GM23248 (cell line): ENCODE measurements at regions not wholly inside any gene's neighbourhood (a gene's known extent, or its start where the extent isn't known, plus 50 kb on each side); places are given as distances from the start of the nearest gene placed in this dataset.

Experiments
- DNase-seq: peaks from one replicate; pipeline ENCODE4 v3.0.0-alpha.2; 2015
- H2AFZ ChIP-seq: fragments of 200-600 bp; sonication (generic); 2 replicates; pipeline ENCODE4 v1.6.1; 2016; ENCODE audit warnings: antibody characterized with exemption
- H3F3A ChIP-seq: fragments of 200-600 bp; sonication (generic); 2 replicates; pipeline ENCODE4 v1.6.1; 2016; ENCODE audit warnings: mild to moderate bottlenecking, antibody characterized with exemption, mixed run types; ENCODE audit not compliant: insufficient read depth
- H3K27ac ChIP-seq: fragments of 200-600 bp; sonication (generic); 2 replicates; pipeline ENCODE4 v1.5.1; 2016; ENCODE audit warnings: mild to moderate bottlenecking
- H3K27me3 ChIP-seq: fragments of 200-600 bp; sonication (generic); replicated peaks from 2 replicates; pipeline ENCODE4 v1.6.1; 2016; ENCODE audit warnings: mild to moderate bottlenecking; ENCODE audit not compliant: insufficient read depth
- H3K36me3 ChIP-seq: fragments of 200-600 bp; sonication (generic); 2 replicates; pipeline ENCODE4 v1.6.1; 2016; ENCODE audit warnings: low read depth, mild to moderate bottlenecking
- H3K4me1 ChIP-seq: fragments of 200-600 bp; sonication (generic); 2 replicates; pipeline ENCODE4 v1.6.1; 2016; ENCODE audit warnings: mild to moderate bottlenecking; ENCODE audit not compliant: insufficient read depth
- H3K4me2 ChIP-seq: fragments of 200-600 bp; sonication (generic); one replicate; pipeline ENCODE4 v1.6.1; 2016; ENCODE audit warnings: mild to moderate bottlenecking; ENCODE audit not compliant: unreplicated experiment
- H3K4me3 ChIP-seq: fragments of 200-600 bp; sonication (generic); 2 replicates; pipeline ENCODE4 v1.5.1; 2016; ENCODE audit warnings: mild to moderate bottlenecking
- H3K79me2 ChIP-seq: fragments of 200-600 bp; sonication (generic); 2 replicates; pipeline ENCODE4 v1.6.1; 2016; ENCODE audit warnings: mild to moderate bottlenecking; ENCODE audit not compliant: insufficient read depth
- H3K9ac ChIP-seq: fragments of 200-600 bp; sonication (generic); 2 replicates; pipeline ENCODE4 v1.6.1; 2016; ENCODE audit warnings: mild to moderate bottlenecking
- H3K9me2 ChIP-seq: fragments of 200-600 bp; sonication (generic); 2 replicates; pipeline ENCODE4 v1.6.1; 2016; ENCODE audit warnings: mixed run types, mild to moderate bottlenecking, moderate library complexity; ENCODE audit not compliant: insufficient read depth
- H3K9me3 ChIP-seq: fragments of 200-600 bp; sonication (generic); one replicate; pipeline ENCODE4 v1.6.1; 2017; ENCODE audit warnings: low read depth
- H4K20me1 ChIP-seq: fragments of 200-600 bp; sonication (generic); 2 replicates; pipeline ENCODE4 v1.6.0; 2016; ENCODE audit not compliant: insufficient read depth
- EZH2 ChIP-seq: fragments of 200-600 bp; sonication (generic); IDR thresholded peaks from 2 replicates; pipeline ENCODE4 v1.6.1; 2018; ENCODE audit warnings: antibody characterized with exemption, mild to moderate bottlenecking; ENCODE audit not compliant: insufficient read depth, poor library complexity, severe bottlenecking
- EZH2phosphoT487 ChIP-seq: fragments of 200-600 bp; sonication (generic); IDR thresholded peaks from 2 replicates; pipeline ENCODE4 v1.6.1; 2018; ENCODE audit warnings: antibody characterized with exemption, moderate library complexity, mild to moderate bottlenecking, low read depth; ENCODE audit not compliant: insufficient read depth
- WGBS, 2 experiments: methylation state at CpG; one replicate each; pipeline ENCODE4 v1.1.6; 2015 to 2017; ENCODE audit warnings: low lambda C conversion rate in 2 of 2, low coverage in 1 of 2; ENCODE audit errors: missing lambda C conversion rate in 2 of 2; 5-methylcytosine and 5-hydroxymethylcytosine counted together
- in situ Hi-C: fragments of 300-500 bp; cut with MboI; formaldehyde crosslinking; loops from 2 replicates; pipeline ENCODE4 v1.15.0; 2020

DNA sequence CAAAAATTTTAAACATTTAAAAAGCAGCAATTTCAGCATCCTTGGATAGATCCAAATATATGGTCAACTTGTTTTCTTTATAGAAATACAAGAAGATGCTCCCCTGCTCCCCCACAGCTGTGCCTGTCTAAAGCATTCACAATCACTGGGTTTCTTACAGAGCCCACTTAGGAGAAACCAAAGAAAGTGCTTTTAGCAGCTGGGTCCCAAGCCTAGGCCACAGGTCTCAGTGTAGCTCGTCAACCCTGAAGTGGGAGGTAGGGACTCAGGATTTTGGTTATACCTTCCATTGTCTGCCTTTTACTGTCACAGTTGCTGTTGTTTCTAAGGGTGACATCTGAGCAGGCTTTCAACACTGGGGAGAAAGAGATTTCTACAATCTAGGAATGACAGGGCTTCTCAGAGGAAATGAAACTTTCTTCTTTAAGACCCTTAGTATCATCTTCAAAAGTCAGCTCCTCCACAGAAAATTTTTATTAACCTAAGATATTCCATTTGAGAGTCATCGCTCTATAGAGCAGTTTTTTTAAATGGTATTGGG is 199.3 kb upstream of the CMC1 start:
- in situ Hi-C loops, result no loop called here
- Histone ChIP-seq H3K79me2 (no peaks in the 10 kb centered on the region), H3K9me3 (no peaks in the 10 kb centered on the region), H3K9ac (no peak overlapping the region), H3K36me3 (no peaks in the 10 kb centered on the region), H3K9me2 (no peaks in the 10 kb centered on the region), H3K4me2 (no peak overlapping the region), H3K27me3 (no peaks in the 10 kb centered on the region), H4K20me1 (no peaks in the 10 kb centered on the region), H3K4me3 (no peak overlapping the region), H3K27ac (no peak overlapping the region), H2AFZ (no peak overlapping the region), H3F3A (no peaks in the 10 kb centered on the region), H3K4me1 (no peaks in the 10 kb centered on the region)
- 34 to 46% methylated on average over 2 of the region's 2 CpGs for WGBS, 2 experiments
- TF ChIP-seq EZH2 (no peak), EZH2phosphoT487 (no peak)
- no peak for DNase-seq

DNA sequence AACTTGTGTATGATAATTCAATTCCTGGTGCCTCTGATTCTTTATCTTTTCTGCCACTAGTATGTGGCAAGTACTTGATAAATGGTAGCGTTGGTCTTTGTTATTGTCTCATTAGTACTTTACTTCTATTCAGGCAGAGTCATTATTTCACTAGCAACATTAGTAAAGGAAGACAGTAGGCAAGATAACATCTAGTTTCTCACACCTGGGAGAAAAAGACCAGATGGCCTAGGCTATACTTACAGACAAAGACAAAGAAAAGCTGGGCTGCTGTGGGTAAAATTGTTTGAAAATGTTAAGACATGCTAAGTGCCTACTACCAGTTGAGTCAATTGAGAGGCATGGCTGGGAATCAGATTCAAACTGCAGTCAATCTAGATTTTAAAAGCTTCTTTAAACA is 198.7 kb upstream of the CMC1 start:
- Histone ChIP-seq H3K79me2 (no peaks in the 10 kb centered on the region), H3K9ac (no peak overlapping the region), H3K4me3 (no peak overlapping the region), H3K27ac (no peak overlapping the region), H3K9me3 (no peaks in the 10 kb centered on the region), H3K36me3 (no peaks in the 10 kb centered on the region), H3K9me2 (no peaks in the 10 kb centered on the region), H3K4me2 (no peak overlapping the region), H4K20me1 (no peaks in the 10 kb centered on the region), H3F3A (no peaks in the 10 kb centered on the region), H2AFZ (no peak overlapping the region), H3K4me1 (no peaks in the 10 kb centered on the region), H3K27me3 (no peaks in the 10 kb centered on the region)
- no peak for DNase-seq
- WGBS, 2 experiments, result 50 to 67% methylated on average over 1 of the region's 1 CpG
- in situ Hi-C loops, result no loop called here
- TF ChIP-seq EZH2phosphoT487 (no peak), EZH2 (no peak)

DNA sequence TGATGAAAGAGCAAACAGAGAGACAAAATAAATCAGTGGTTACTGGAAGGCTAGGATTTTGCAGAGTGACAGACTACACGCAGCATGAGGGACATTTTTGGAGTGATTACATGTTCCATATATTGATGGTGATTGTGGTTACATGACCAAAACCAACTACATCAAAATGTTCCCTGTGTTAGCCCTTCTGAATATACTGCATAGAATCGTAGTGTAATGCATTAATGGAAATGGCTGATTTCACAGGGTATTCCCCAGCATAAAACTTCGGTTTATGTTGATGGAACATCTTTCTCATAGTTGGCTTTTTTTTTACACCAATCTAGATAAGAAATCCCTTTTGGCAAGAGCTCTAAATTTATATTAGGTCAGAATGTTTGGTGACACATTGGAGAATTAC is 191.3 kb upstream of the CMC1 start:
- Histone ChIP-seq H3K79me2 (no peaks in the 10 kb centered on the region), H3K9me3 (no peaks in the 10 kb centered on the region), H3K27me3 (no peaks in the 10 kb centered on the region), H3K9me2 (no peaks in the 10 kb centered on the region), H3K4me3 (no peak overlapping the region), H3K27ac (no peak overlapping the region), H4K20me1 (no peaks in the 10 kb centered on the region), H3K4me1 (peaks cover 40% of the 10 kb centered on the region), H2AFZ (no peak overlapping the region), H3K4me2 (peak overlapping the region; percentile 16), H3F3A (peaks cover 42% of the 10 kb centered on the region), H3K36me3 (no peaks in the 10 kb centered on the region), H3K9ac (no peak overlapping the region)
- no peak for TF ChIP-seq EZH2phosphoT487
- no peak for TF ChIP-seq EZH2
- WGBS, 2 experiments, result 88 to 95% methylated on average over 3 of the region's 3 CpGs
- in situ Hi-C loops, result no loop called here
- peak; percentile 23 for DNase-seq

DNA sequence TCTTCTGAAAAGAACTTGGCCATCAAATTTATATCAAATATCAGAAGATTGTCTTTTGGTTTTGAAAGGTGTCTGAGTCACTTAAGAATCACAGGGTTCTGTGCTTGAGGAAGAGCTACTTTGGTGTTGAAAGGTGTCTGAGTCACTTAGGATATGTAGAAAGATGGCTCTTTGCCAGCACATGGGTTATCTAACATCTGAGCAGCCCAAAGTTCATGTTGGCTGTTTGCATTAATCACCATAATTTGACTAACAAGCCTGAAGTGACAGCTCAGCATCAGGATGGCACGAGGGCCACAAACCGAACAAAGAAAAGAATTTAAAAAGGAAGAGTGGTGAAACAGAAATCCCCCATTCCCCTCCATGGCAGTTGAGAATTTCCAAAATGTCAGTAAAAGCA is 190.5 kb upstream of the CMC1 start:
- in situ Hi-C loops, result no loop called here
- Histone ChIP-seq H3K4me3 (no peak overlapping the region), H3K9ac (no peak overlapping the region), H3K27me3 (no peaks in the 10 kb centered on the region), H3K4me2 (peak overlapping the region; percentile 16), H3K79me2 (no peaks in the 10 kb centered on the region), H3K27ac (0 out of 2 replicates have a peak overlapping the region, but pooled peaks have one; percentile 9), H3K36me3 (no peaks in the 10 kb centered on the region), H3K9me2 (no peaks in the 10 kb centered on the region), H3F3A (peaks cover 42% of the 10 kb centered on the region), H3K4me1 (peaks cover 40% of the 10 kb centered on the region), H4K20me1 (no peaks in the 10 kb centered on the region), H2AFZ (no peak overlapping the region), H3K9me3 (no peaks in the 10 kb centered on the region)
- WGBS, 2 experiments, result 4 to 8% methylated on average over 2 of the region's 2 CpGs
- no peak for TF ChIP-seq EZH2phosphoT487
- TF ChIP-seq EZH2, result no peak
- peak; percentile 85 for DNase-seq

- 0 out of 2 replicates have a peak overlapping the region, but pooled peaks have one; percentile 29 for H2AFZ ChIP-seq
- TF ChIP-seq EZH2phosphoT487, result no peak
- TF ChIP-seq EZH2, result no peak
- in situ Hi-C loops, result no loop called here
- no peaks in the 10 kb centered on the region for H4K20me1 ChIP-seq
- no peaks in the 10 kb centered on the region for H3K27me3 ChIP-seq
- H3K27ac ChIP-seq, result peak overlapping the region; percentile 75
- H3K36me3 ChIP-seq, result no peaks in the 10 kb centered on the region
- peaks cover 42% of the 10 kb centered on the region for H3F3A ChIP-seq
- H3K9me2 ChIP-seq, result no peaks in the 10 kb centered on the region
- WGBS, 2 experiments, result 0% methylated on average over 1 of the region's 1 CpG
- H3K79me2 ChIP-seq, result no peaks in the 10 kb centered on the region
- peak overlapping the region; percentile 26 for H3K4me2 ChIP-seq
- peak overlapping the region; percentile 30; the same call in 1 of the 2 replicates for H3K9ac ChIP-seq
- peaks cover 40% of the 10 kb centered on the region for H3K4me1 ChIP-seq
- H3K4me3 ChIP-seq, result no peak overlapping the region
- DNase-seq, result peak; percentile 91
- H3K9me3 ChIP-seq, result no peaks in the 10 kb centered on the region
Observed at GRCh38 chr3:28053759-28054158, 187.7 kb upstream of the CMC1 start.
